Naive thymus-derived CD8-positive, alpha-beta T cell (primary cell): ENCODE measurements at regions not wholly inside any gene's neighbourhood (a gene's known extent, or its start where the extent isn't known, plus 50 kb on each side); places are given as distances from the start of the nearest gene placed in this dataset.
"Not testable (repeated sequence)": the region's sequence is repeated elsewhere in the genome, so short reads cannot be mapped to it uniquely, and the experiment has no call there.

ENCODE experiments used
- ATAC-seq, 2 donors: fragments of 150-1000 bp; cut with Tn5 transposase in 1 of 2; sonication (Bioruptor Pico), chemical (Tn5 transposase) in 1 of 2; 1 replicate in 1 of 2; 2 replicates in 1 of 2; pipeline ENCODE4 v1.10.0; 2021; ENCODE audit warnings: mild to moderate bottlenecking in 2 of 2, moderate library complexity in 2 of 2
- POLR2A ChIA-PET: fragments of 350-600 bp; sonication (Branson Sonifier 250); formaldehyde crosslinking; loops from one replicate; lab custom pipeline; 2021; ENCODE audit warnings: antibody characterized with exemption; lab: Charles Lee
- DNase-seq, 10 donors: peaks; one replicate each; pipeline versions ENCODE4 v3.0.0 to v3.0.0-alpha.2; 2020 to 2022
- H3K27ac Mint-ChIP-seq, 10 donors: one replicate each; pipeline ENCODE4 v1.8.0; 2020 to 2022; ENCODE audit warnings: mild to moderate bottlenecking in 10 of 10, mixed read lengths in 10 of 10, moderate library complexity in 4 of 10, inconsistent platforms in 1 of 10
- H3K27me3 Mint-ChIP-seq, 5 donors: one replicate each; pipeline ENCODE4 v1.8.0; 2021 to 2022; ENCODE audit warnings: mixed read lengths in 5 of 5
- H3K36me3 Mint-ChIP-seq, 3 donors: one replicate each; pipeline ENCODE4 v1.8.0; 2020 to 2022; ENCODE audit warnings: mixed read lengths in 3 of 3, mild to moderate bottlenecking in 2 of 3, inconsistent platforms in 1 of 3
- H3K4me1 Mint-ChIP-seq, 4 donors: one replicate each; pipeline ENCODE4 v1.8.0; 2021 to 2022; ENCODE audit warnings: mixed read lengths in 4 of 4
- H3K4me3 Mint-ChIP-seq, 10 donors: one replicate each; pipeline ENCODE4 v1.8.0; 2020 to 2022; ENCODE audit warnings: mild to moderate bottlenecking in 10 of 10, mixed read lengths in 10 of 10, moderate library complexity in 6 of 10, inconsistent platforms in 1 of 10
- H3K9me3 Mint-ChIP-seq, 9 donors: one replicate each; pipeline ENCODE4 v1.8.0; 2020 to 2022; ENCODE audit warnings: mixed read lengths in 9 of 9, mild to moderate bottlenecking in 3 of 9, inconsistent platforms in 1 of 9, moderate library complexity in 1 of 9

- no peak for DNase-seq
These were observed 378.8 kb upstream of the NRSN1 start for GRCh38 chr6:23747239-23747638.

DNA sequence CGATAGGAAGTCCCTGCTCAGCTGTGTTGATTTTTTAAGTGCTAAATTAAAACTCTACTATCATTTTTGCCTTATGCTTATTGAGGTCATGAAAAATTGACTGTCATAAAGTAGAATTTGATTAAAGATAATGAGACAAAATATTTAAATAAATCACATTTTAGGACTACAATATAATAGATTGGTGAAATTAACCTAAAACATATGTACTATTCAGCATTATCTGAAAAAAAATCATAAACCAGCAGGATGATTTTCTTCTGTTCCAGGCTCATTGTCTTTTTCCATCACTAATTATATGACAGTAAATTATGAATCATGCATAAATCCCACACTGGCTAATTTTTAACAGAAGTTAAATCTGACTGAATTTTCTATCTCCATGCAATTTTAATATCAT is 373.6 kb upstream of the NRSN1 start:
- DNase-seq (no peak), ATAC-seq (no peak)
- H3K4me1 Mint-ChIP-seq, result no peaks in the 10 kb centered on the region
- no peak overlapping the region for H3K4me3 Mint-ChIP-seq
- peaks cover 0 to 10% (median 4%) of the 10 kb centered on the region in 9 donors for H3K9me3 Mint-ChIP-seq
- POLR2A ChIA-PET, result no interaction called here
- peaks cover 0 to 2% (median 0%) of the 10 kb centered on the region in 3 donors for H3K36me3 Mint-ChIP-seq
- H3K27ac Mint-ChIP-seq, result no peak overlapping the region
- peaks cover 0 to 4% (median 0%) of the 10 kb centered on the region in 5 donors for H3K27me3 Mint-ChIP-seq

More at GRCh38 chr6:23747239-23747638, 378.8 kb upstream of the NRSN1 start:
- Mint-ChIP-seq H3K27me3 (peaks cover 0 to 4% (median 0%) of the 10 kb centered on the region in 5 donors), H3K27ac (no peak overlapping the region), H3K4me1 (no peaks in the 10 kb centered on the region), H3K36me3 (peaks cover 0 to 2% (median 0%) of the 10 kb centered on the region in 3 donors), H3K9me3 (peaks cover 0 to 4% (median 0%) of the 10 kb centered on the region in 9 donors), H3K4me3 (no peak overlapping the region)
- POLR2A ChIA-PET, result no interaction called here
- no peak for ATAC-seq

DNA sequence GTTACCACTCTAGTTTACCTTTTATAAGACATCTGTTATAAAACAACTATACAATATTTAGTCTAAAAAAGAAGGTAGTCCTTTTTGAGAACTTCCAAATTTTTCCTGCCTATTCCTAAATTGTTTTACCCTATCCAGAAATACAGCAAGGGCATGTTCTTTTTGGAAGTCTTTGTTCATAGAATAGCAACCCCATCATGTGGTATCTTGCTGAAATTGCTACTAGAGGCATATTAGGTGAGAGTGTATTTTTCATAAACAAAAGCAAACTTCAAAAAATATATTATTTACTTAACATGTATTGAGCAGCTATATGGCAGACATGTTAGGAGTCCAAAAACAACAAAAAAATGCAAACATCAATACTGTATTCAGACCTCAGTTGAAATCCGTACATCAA is 371.8 kb upstream of the NRSN1 start:
- peaks cover 0 to 2% (median 0%) of the 10 kb centered on the region in 3 donors for H3K36me3 Mint-ChIP-seq
- H3K9me3 Mint-ChIP-seq, result peaks cover 0 to 11% (median 6%) of the 10 kb centered on the region in 9 donors
- POLR2A ChIA-PET, result no interaction called here
- no peak for DNase-seq
- H3K27me3 Mint-ChIP-seq, result peaks cover 0 to 4% (median 0%) of the 10 kb centered on the region in 5 donors
- ATAC-seq, result no peak
- H3K27ac Mint-ChIP-seq, result no peak overlapping the region
- H3K4me1 Mint-ChIP-seq, result no peaks in the 10 kb centered on the region
- H3K4me3 Mint-ChIP-seq, result no peak overlapping the region

- H3K27ac Mint-ChIP-seq, result no peak overlapping the region
- DNase-seq (no peak), ATAC-seq (no peak)
- H3K4me1 Mint-ChIP-seq, result no peaks in the 10 kb centered on the region
- no peaks in the 10 kb centered on the region for H3K36me3 Mint-ChIP-seq
- POLR2A ChIA-PET, result no interaction called here
- peaks cover 0 to 11% (median 0%) of the 10 kb centered on the region in 9 donors for H3K9me3 Mint-ChIP-seq
- H3K4me3 Mint-ChIP-seq, result no peak overlapping the region
- peaks cover 0 to 3% (median 0%) of the 10 kb centered on the region in 5 donors for H3K27me3 Mint-ChIP-seq
These were observed 350.9 kb upstream of the NRSN1 start for GRCh38 chr6:23775127-23775526.

DNA sequence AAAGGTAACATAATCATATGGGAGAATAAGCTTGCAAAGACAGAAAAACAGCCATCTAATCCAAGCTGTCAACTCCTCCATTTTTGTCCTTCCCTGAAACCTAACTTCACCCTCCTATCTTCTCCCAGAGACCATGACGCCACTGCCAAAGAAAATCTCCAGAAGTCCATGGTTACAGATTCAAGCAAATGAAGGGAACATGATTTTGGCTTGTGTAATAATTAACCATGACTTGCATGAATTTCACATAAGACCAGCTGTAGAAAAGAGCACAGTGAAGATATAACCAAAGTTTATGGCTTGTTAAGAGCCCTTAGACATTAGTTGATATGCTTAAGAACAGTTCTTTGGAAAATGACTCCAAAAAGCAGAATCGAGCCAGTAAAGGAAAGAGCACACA is 342.1 kb upstream of the NRSN1 start:
- POLR2A ChIA-PET, result no interaction called here
- DNase-seq (no peak), ATAC-seq (no peak)
- no peaks in the 10 kb centered on the region for H3K36me3 Mint-ChIP-seq
- no peak overlapping the region for H3K27ac Mint-ChIP-seq
- H3K9me3 Mint-ChIP-seq, result peaks cover 0 to 9% (median 0%) of the 10 kb centered on the region in 9 donors
- no peaks in the 10 kb centered on the region for H3K27me3 Mint-ChIP-seq
- no peaks in the 10 kb centered on the region for H3K4me1 Mint-ChIP-seq
- H3K4me3 Mint-ChIP-seq, result no peak overlapping the region

GRCh38 chr6:23784301-23784919 is 341.6 kb upstream of the NRSN1 start:
- no peak overlapping the region for H3K4me3 Mint-ChIP-seq
- POLR2A ChIA-PET, result no interaction called here
- no peaks in the 10 kb centered on the region for H3K36me3 Mint-ChIP-seq
- peaks cover 0 to 9% (median 0%) of the 10 kb centered on the region in 9 donors for H3K9me3 Mint-ChIP-seq
- H3K27ac Mint-ChIP-seq, result no peak overlapping the region
- DNase-seq (no peak), ATAC-seq (no peak)
- no peaks in the 10 kb centered on the region for H3K4me1 Mint-ChIP-seq
- no peaks in the 10 kb centered on the region for H3K27me3 Mint-ChIP-seq

GRCh38 chr6:23790756-23791155 is 335.3 kb upstream of the NRSN1 start:
- H3K36me3 Mint-ChIP-seq, result no peaks in the 10 kb centered on the region
- no peak overlapping the region for H3K27ac Mint-ChIP-seq
- no peak for ATAC-seq
- H3K4me3 Mint-ChIP-seq, result no peak overlapping the region
- no peaks in the 10 kb centered on the region for H3K4me1 Mint-ChIP-seq
- no peaks in the 10 kb centered on the region for H3K27me3 Mint-ChIP-seq
- H3K9me3 Mint-ChIP-seq, result peaks cover 0 to 10% (median 0%) of the 10 kb centered on the region in 9 donors
- POLR2A ChIA-PET, result no interaction called here
- no peak for DNase-seq

DNA sequence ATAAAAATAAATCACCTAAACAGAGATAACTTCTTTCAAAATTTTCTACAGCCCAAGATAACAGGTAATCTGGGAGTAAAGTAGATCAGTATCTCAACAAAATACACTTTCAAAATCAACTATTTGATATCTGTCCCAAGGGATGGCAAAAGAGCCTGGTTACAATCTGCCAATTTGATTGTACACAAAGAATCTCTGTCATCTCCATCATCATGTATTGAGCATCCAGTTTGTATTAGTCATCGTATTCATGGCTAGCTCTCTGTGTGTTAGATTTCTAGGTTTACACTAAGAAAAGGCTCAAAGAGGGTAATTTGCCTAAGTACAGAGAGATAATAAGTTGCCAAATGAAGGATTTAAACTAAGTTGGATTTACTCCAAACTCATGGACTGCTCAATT is 329.0 kb upstream of the NRSN1 start:
- DNase-seq, result no peak
- H3K4me3 Mint-ChIP-seq, result no peak overlapping the region
- H3K27ac Mint-ChIP-seq, result no peak overlapping the region
- no peaks in the 10 kb centered on the region for H3K36me3 Mint-ChIP-seq
- H3K4me1 Mint-ChIP-seq, result no peaks in the 10 kb centered on the region
- POLR2A ChIA-PET, result no interaction called here
- H3K9me3 Mint-ChIP-seq, result peaks cover 0 to 11% (median 2%) of the 10 kb centered on the region in 9 donors
- no peak for ATAC-seq
- no peaks in the 10 kb centered on the region for H3K27me3 Mint-ChIP-seq

GRCh38 chr6:23804289-23804688 is 321.7 kb upstream of the NRSN1 start:
- H3K36me3 Mint-ChIP-seq, H3K27ac Mint-ChIP-seq, DNase-seq, H3K27me3 Mint-ChIP-seq, POLR2A ChIA-PET, H3K4me1 Mint-ChIP-seq, H3K4me3 Mint-ChIP-seq, ATAC-seq: not testable (repeated sequence)
- H3K9me3 Mint-ChIP-seq, result peaks cover 0 to 15% (median 6%) of the 10 kb centered on the region in 9 donors

GRCh38 chr6:23821141-23821540 is 304.9 kb upstream of the NRSN1 start:
- not testable (repeated sequence) for H3K27ac Mint-ChIP-seq, H3K36me3 Mint-ChIP-seq

DNA sequence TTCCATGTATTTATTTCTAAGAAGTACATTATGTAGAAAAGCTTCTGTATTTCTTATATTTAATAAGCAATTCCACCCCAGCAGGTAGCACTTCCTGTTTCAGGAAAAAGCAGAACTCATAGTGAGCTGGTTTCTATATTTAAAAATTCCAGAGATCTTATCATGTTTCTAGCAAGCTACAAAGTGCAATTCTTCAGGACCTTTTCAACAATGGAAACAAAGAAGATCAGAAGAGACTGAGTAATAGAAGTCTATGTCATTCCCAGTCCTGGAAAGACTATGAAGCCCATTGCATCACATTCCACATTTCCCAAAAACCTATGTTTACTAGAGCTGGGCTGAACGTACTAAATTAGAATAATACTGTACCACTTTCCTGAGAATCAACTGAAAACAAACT is 302.6 kb upstream of the NRSN1 start:
- H3K4me3 Mint-ChIP-seq, result no peak overlapping the region
- H3K4me1 Mint-ChIP-seq, result no peaks in the 10 kb centered on the region
- DNase-seq, result no peak
- H3K27ac Mint-ChIP-seq, result no peak overlapping the region
- peaks cover 0 to 18% (median 6%) of the 10 kb centered on the region in 9 donors for H3K9me3 Mint-ChIP-seq
- POLR2A ChIA-PET, result no interaction called here
- peaks cover 0 to 2% (median 0%) of the 10 kb centered on the region in 5 donors for H3K27me3 Mint-ChIP-seq
- no peak for ATAC-seq
- H3K36me3 Mint-ChIP-seq, result no peaks in the 10 kb centered on the region

More at GRCh38 chr6:23821141-23821540, 304.9 kb upstream of the NRSN1 start:
- H3K27me3 Mint-ChIP-seq, H3K4me1 Mint-ChIP-seq, H3K4me3 Mint-ChIP-seq, DNase-seq, ATAC-seq, POLR2A ChIA-PET: not testable (repeated sequence)
- H3K9me3 Mint-ChIP-seq, result peaks cover 0 to 24% (median 7%) of the 10 kb centered on the region in 9 donors

GRCh38 chr6:23826572-23826971 is 299.4 kb upstream of the NRSN1 start:
- Mint-ChIP-seq H3K4me3 (no peak overlapping the region), H3K9me3 (peaks cover 1 to 15% (median 9%) of the 10 kb centered on the region in 9 donors), H3K36me3 (peaks cover 0 to 8% (median 0%) of the 10 kb centered on the region in 3 donors), H3K4me1 (no peaks in the 10 kb centered on the region), H3K27me3 (no peaks in the 10 kb centered on the region), H3K27ac (no peak overlapping the region)
- ATAC-seq (no peak), DNase-seq (no peak)
- POLR2A ChIA-PET, result no interaction called here

DNA sequence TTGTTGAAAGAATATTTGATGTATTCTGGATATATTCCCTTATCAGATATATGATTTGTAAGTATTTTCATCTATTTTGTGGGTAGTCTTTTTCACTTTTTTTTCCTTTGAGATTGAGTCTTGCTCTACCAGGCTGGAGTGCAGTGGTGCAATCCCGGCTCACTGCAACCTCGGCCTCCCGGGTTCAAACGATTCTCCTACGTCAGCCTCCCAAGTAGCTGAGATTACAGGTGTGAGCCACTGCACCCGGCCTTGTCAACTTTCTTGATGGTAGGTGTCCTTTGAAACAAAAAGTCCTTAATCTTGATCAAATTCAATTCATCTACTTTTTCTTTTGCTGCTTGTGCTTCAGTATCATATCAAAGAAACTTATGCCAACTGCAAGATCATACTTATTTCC is 297.2 kb upstream of the NRSN1 start:
- Mint-ChIP-seq H3K27me3 (peaks cover 0 to 3% (median 0%) of the 10 kb centered on the region in 5 donors), H3K36me3 (peaks cover 0 to 13% (median 0%) of the 10 kb centered on the region in 3 donors), H3K4me1 (no peaks in the 10 kb centered on the region), H3K4me3 (no peak overlapping the region), H3K27ac (no peak overlapping the region), H3K9me3 (peaks cover 1 to 20% (median 12%) of the 10 kb centered on the region in 9 donors)
- no peak for DNase-seq
- POLR2A ChIA-PET, result no interaction called here
- ATAC-seq, result no peak

GRCh38 chr6:23841116-23841515 is 284.9 kb upstream of the NRSN1 start:
- POLR2A ChIA-PET, result no interaction called here
- ATAC-seq (no peak), DNase-seq (no peak)
- Mint-ChIP-seq H3K27ac (no peak overlapping the region), H3K4me3 (no peak overlapping the region), H3K9me3 (peaks cover 0 to 10% (median 0%) of the 10 kb centered on the region in 9 donors), H3K27me3 (no peaks in the 10 kb centered on the region), H3K4me1 (no peaks in the 10 kb centered on the region), H3K36me3 (no peaks in the 10 kb centered on the region)
